Testis (tissue), 2 donors: ENCODE measurements at regions not wholly inside any gene's neighbourhood (a gene's known extent, or its start where the extent isn't known, plus 50 kb on each side); places are given as distances from the start of the nearest gene placed in this dataset.

Experiments used
- POLR2A ChIP-seq: fragments of 450-650 bp; IDR thresholded peaks from one replicate; pipeline ENCODE4 v1.6.1; 2017; ENCODE audit warnings: antibody characterized with exemption, mild to moderate bottlenecking, moderate library complexity
- TF ChIP-seq, protein P1 (sequence below), 3 experiments: fragments of 450-650 bp in 2 of 3; fragments of 200-600 bp in 1 of 3; sonication (generic) in 1 of 3; IDR thresholded peaks; one replicate each; pipeline ENCODE4 v1.5.1; 2016 to 2019; ENCODE audit warnings: antibody characterized with exemption in 3 of 3, mild to moderate bottlenecking in 2 of 3, moderate library complexity in 1 of 3

DNA sequence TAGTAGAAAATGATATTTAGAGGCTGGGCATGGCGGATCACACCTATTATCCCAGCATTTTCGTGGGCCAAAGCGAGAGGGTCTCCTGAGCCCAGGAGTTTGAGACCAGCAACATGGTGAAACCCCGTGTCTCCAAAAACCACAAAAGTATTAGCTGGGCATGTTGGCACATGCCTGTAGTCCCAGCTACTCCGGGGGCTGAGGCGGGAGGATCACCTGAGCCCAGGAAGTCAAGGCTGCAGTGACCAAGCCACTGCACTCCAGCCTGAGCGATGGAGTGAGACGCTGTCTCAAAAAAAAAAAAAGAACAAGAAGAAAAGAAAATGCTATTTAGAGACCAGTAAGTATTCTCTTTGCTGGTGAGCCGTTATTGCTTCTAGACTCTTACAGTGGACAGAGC lies 79.2 kb upstream of the MDM1 start:
- TF ChIP-seq, protein P1, sequence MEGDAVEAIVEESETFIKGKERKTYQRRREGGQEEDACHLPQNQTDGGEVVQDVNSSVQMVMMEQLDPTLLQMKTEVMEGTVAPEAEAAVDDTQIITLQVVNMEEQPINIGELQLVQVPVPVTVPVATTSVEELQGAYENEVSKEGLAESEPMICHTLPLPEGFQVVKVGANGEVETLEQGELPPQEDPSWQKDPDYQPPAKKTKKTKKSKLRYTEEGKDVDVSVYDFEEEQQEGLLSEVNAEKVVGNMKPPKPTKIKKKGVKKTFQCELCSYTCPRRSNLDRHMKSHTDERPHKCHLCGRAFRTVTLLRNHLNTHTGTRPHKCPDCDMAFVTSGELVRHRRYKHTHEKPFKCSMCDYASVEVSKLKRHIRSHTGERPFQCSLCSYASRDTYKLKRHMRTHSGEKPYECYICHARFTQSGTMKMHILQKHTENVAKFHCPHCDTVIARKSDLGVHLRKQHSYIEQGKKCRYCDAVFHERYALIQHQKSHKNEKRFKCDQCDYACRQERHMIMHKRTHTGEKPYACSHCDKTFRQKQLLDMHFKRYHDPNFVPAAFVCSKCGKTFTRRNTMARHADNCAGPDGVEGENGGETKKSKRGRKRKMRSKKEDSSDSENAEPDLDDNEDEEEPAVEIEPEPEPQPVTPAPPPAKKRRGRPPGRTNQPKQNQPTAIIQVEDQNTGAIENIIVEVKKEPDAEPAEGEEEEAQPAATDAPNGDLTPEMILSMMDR (IDR thresholded peaks at IDR 0.05): no peak
- no peak for TF ChIP-seq POLR2A
